H1 (cell line): ENCODE measurements at regions not wholly inside any gene's neighbourhood (a gene's known extent, or its start where the extent isn't known, plus 50 kb on each side); places are given as distances from the start of the nearest gene placed in this dataset.

Source experiments
- CTCF ChIA-PET: fragments of 300-600 bp; sonication (Branson Sonifier 250); formaldehyde crosslinking; loops from one replicate; lab custom pipeline; 2021; ENCODE audit not compliant: partially characterized antibody; lab: Charles Lee
- POLR2A ChIA-PET: fragments of 300-600 bp; sonication (Branson Sonifier 250); formaldehyde crosslinking; loops from one replicate; lab custom pipeline; 2021; ENCODE audit warnings: inconsistent platforms; ENCODE audit not compliant: partially characterized antibody; lab: Charles Lee
- DNase-seq, 2 experiments: peaks; one replicate each; pipeline versions ENCODE4 v3.0.0 to v3.0.0-alpha.2; 2010 to 2022; ENCODE audit warnings: low spot score in 2 of 2, low read depth in 1 of 2, mixed read lengths in 1 of 2
- FAIRE-seq: peaks from 2 replicates; lab custom pipeline; 2011; peaks lifted over from hg19 to GRCh38; lab: Jason Lieb, UNC
- H2AFZ ChIP-seq: 2 replicates; pipeline ENCODE4 v1.8.1; 2012; ENCODE audit warnings: low read length, inconsistent platforms
- H2AK5ac ChIP-seq: 2 replicates; pipeline ENCODE4 v1.6.1; 2013; ENCODE audit warnings: low read depth, low read length
- H2BK120ac ChIP-seq: replicated peaks from 2 replicates; pipeline ENCODE3; 2013; ENCODE audit warnings: low read depth, low read length, inconsistent platforms
- H2BK12ac ChIP-seq: 2 replicates; pipeline ENCODE4 v1.6.1; 2013; ENCODE audit warnings: low read depth, low read length
- H2BK15ac ChIP-seq: 2 replicates; pipeline ENCODE4 v1.6.1; 2013; ENCODE audit warnings: low read length
- H2BK20ac ChIP-seq: 2 replicates; pipeline ENCODE4 v1.6.1; 2013; ENCODE audit warnings: low read length
- H2BK5ac ChIP-seq: 2 replicates; pipeline ENCODE4 v1.6.1; 2013; ENCODE audit warnings: low read depth, low read length
- H3K14ac ChIP-seq: 2 replicates; pipeline ENCODE4 v1.6.1; 2013; ENCODE audit warnings: inconsistent platforms; ENCODE audit not compliant: insufficient read length
- H3K18ac ChIP-seq: 2 replicates; pipeline ENCODE4 v1.6.1; 2013; ENCODE audit warnings: low read length; ENCODE audit errors: extremely low read depth
- H3K23ac ChIP-seq: 2 replicates; pipeline ENCODE4 v1.6.1; 2013; ENCODE audit warnings: inconsistent platforms; ENCODE audit not compliant: insufficient read length
- H3K23me2 ChIP-seq: 2 replicates; pipeline ENCODE4 v1.6.1; 2013; ENCODE audit warnings: low read depth, low read length
- H3K27ac ChIP-seq: 2 replicates; pipeline ENCODE4 v1.6.1; 2011; ENCODE audit warnings: low read depth, low read length, inconsistent platforms
- H3K27me3 ChIP-seq, 4 experiments: replicated peaks in 1 of 4; 1 replicate in 1 of 4; 2 replicates in 3 of 4; pipeline versions ENCODE4 v1.6.1 to v1.8.1; 2011 to 2013; ENCODE audit warnings: low read length in 3 of 4, mild to moderate bottlenecking in 3 of 4, inconsistent platforms in 2 of 4, mixed read lengths in 2 of 4, moderate library complexity in 1 of 4; ENCODE audit not compliant: control insufficient read depth in 3 of 4, insufficient read depth in 3 of 4; ENCODE audit errors: extremely low read depth in 1 of 4
- H3K36me3 ChIP-seq, 4 experiments: 2 replicates each; pipeline versions ENCODE4 v1.6.1 to v1.8.1; 2011 to 2013; ENCODE audit warnings: mild to moderate bottlenecking in 4 of 4, low read length in 3 of 4, moderate library complexity in 2 of 4, control low read depth in 1 of 4, inconsistent platforms in 1 of 4; ENCODE audit not compliant: insufficient read depth in 4 of 4, control insufficient read depth in 2 of 4
- H3K4ac ChIP-seq: replicated peaks from 2 replicates; pipeline ENCODE3; 2013; ENCODE audit warnings: low read length, low read depth, mixed read lengths, inconsistent platforms; ENCODE audit not compliant: insufficient read length
- H3K4me1 ChIP-seq, 4 experiments: replicated peaks in 1 of 4; 1 replicate in 1 of 4; 2 replicates in 3 of 4; pipeline versions ENCODE4 v1.6.1 to v1.8.1; 2011 to 2013; ENCODE audit warnings: low read length in 3 of 4, inconsistent platforms in 2 of 4, mixed read lengths in 1 of 4; ENCODE audit not compliant: insufficient read depth in 4 of 4, control insufficient read depth in 3 of 4
- H3K4me2 ChIP-seq, 2 experiments: 2 replicates each; pipeline versions ENCODE4 v1.6.1 to v1.8.1; 2011 to 2013; ENCODE audit warnings: low read depth in 2 of 2, low read length in 2 of 2, control low read depth in 1 of 2, inconsistent platforms in 1 of 2, mild to moderate bottlenecking in 1 of 2; ENCODE audit not compliant: insufficient read depth in 1 of 2
- H3K4me3 ChIP-seq, 4 experiments: fragments of 200-600, 300-600 bp in 1 of 4; sonication (generic), shearing (Covaris generic), sonication (Bioruptor Twin) in 1 of 4; 2 replicates each; pipeline versions ENCODE4 v1.5.1 to v1.8.1; 2011 to 2016; ENCODE audit warnings: low read length in 4 of 4, low read depth in 3 of 4, control low read depth in 2 of 4, inconsistent platforms in 2 of 4, mild to moderate bottlenecking in 2 of 4, mixed read lengths in 1 of 4, moderate library complexity in 1 of 4; ENCODE audit not compliant: insufficient read depth in 2 of 4; ENCODE audit errors: extremely low read depth in 1 of 4
- H3K56ac ChIP-seq: replicated peaks from 2 replicates; pipeline ENCODE3; 2013; ENCODE audit warnings: low read depth, mild to moderate bottlenecking, mixed read lengths, low read length, inconsistent platforms; ENCODE audit not compliant: insufficient read length
- H3K79me1 ChIP-seq: 2 replicates; pipeline ENCODE4 v1.6.1; 2013; ENCODE audit warnings: low read depth, low read length, control low read depth
- H3K79me2 ChIP-seq, 2 experiments: 2 replicates each; pipeline versions ENCODE4 v1.6.1 to v1.8.1; 2012 to 2013; ENCODE audit warnings: low read length in 2 of 2, mild to moderate bottlenecking in 2 of 2, inconsistent platforms in 1 of 2; ENCODE audit not compliant: insufficient read depth in 2 of 2, control insufficient read depth in 1 of 2
- H3K9ac ChIP-seq, 4 experiments: replicated peaks in 1 of 4; 1 replicate in 1 of 4; 2 replicates in 3 of 4; pipeline versions ENCODE4 v1.6.1 to v1.8.1; 2011 to 2013; ENCODE audit warnings: low read depth in 3 of 4, low read length in 3 of 4, control low read depth in 2 of 4, mild to moderate bottlenecking in 2 of 4, moderate library complexity in 2 of 4, inconsistent platforms in 1 of 4; ENCODE audit errors: extremely low read depth in 1 of 4
- H3K9me3 ChIP-seq, 2 experiments: 2 replicates each; pipeline versions ENCODE4 v1.6.1 to v1.8.1; 2012 to 2013; ENCODE audit warnings: mild to moderate bottlenecking in 2 of 2, moderate library complexity in 2 of 2, control low read depth in 1 of 2, inconsistent platforms in 1 of 2, low read depth in 1 of 2, low read length in 1 of 2, mixed read lengths in 1 of 2; ENCODE audit not compliant: insufficient read depth in 2 of 2
- H4K20me1 ChIP-seq, 2 experiments: replicated peaks in 1 of 2; 2 replicates each; pipeline versions ENCODE3 to v1.8.1; 2011 to 2013; ENCODE audit warnings: inconsistent platforms in 2 of 2, low read length in 2 of 2, mild to moderate bottlenecking in 1 of 2; ENCODE audit not compliant: insufficient read depth in 2 of 2, control insufficient read depth in 1 of 2
- H4K5ac ChIP-seq: 2 replicates; pipeline ENCODE4 v1.6.1; 2013; ENCODE audit warnings: low read length, low read depth, mixed read lengths, inconsistent platforms; ENCODE audit not compliant: insufficient read length
- H4K8ac ChIP-seq: 2 replicates; pipeline ENCODE4 v1.8.0; 2013; ENCODE audit warnings: mild to moderate bottlenecking, moderate library complexity, low read length, inconsistent platforms; ENCODE audit not compliant: insufficient read depth; ENCODE audit errors: extremely low read depth
- H4K91ac ChIP-seq: replicated peaks from 2 replicates; pipeline ENCODE3; 2013; ENCODE audit warnings: low read length, mixed read lengths, inconsistent platforms; ENCODE audit not compliant: insufficient read length
- BACH1 ChIP-seq: IDR thresholded peaks from 2 replicates; pipeline ENCODE4 v1.6.1; 2012; ENCODE audit warnings: low read length, improper control_type of control experiment
- GTF2F1 ChIP-seq: IDR thresholded peaks from 2 replicates; pipeline ENCODE4 v1.6.1; 2012; ENCODE audit warnings: low read depth, low read length, improper control_type of control experiment, borderline replicate concordance
- JUN ChIP-seq: IDR thresholded peaks from 2 replicates; pipeline ENCODE4 v1.6.1; 2011; ENCODE audit warnings: low read depth, mild to moderate bottlenecking, improper control_type of control experiment, low read length
- PHF8 ChIP-seq: fragments of 200-600 bp; sonication (generic); conservative IDR thresholded peaks from 2 replicates; pipeline ENCODE4 v1.7.1; 2012; ENCODE audit warnings: low read depth, mild to moderate bottlenecking, inconsistent platforms, low read length, moderate library complexity
- SP2 ChIP-seq: IDR thresholded peaks from 2 replicates; pipeline ENCODE4 v1.6.1; 2012; ENCODE audit warnings: mild to moderate bottlenecking, low read length, inconsistent platforms
- TAF7 ChIP-seq: optimal IDR thresholded peaks from 2 replicates; pipeline ENCODE3; 2011; ENCODE audit warnings: low read depth, mild to moderate bottlenecking, inconsistent platforms, low read length, moderate library complexity, borderline replicate concordance
- WGBS, 2 experiments: shearing (Covaris generic) in 1 of 2; methylation state at CpG; one replicate each; pipeline versions ENCODE4 v1.1.6 to v1.1.7; 2013 to 2015; ENCODE audit warnings: low lambda C conversion rate in 2 of 2, mixed read lengths in 2 of 2, inconsistent platforms in 1 of 2, low coverage in 1 of 2, missing lambda C conversion rate in 1 of 2; ENCODE audit not compliant: insufficient replicate concordance in 2 of 2, insufficient coverage in 1 of 2, insufficient read length in 1 of 2; ENCODE audit errors: extremely low coverage in 1 of 2, missing lambda C conversion rate in 1 of 2; 5-methylcytosine and 5-hydroxymethylcytosine counted together

DNA sequence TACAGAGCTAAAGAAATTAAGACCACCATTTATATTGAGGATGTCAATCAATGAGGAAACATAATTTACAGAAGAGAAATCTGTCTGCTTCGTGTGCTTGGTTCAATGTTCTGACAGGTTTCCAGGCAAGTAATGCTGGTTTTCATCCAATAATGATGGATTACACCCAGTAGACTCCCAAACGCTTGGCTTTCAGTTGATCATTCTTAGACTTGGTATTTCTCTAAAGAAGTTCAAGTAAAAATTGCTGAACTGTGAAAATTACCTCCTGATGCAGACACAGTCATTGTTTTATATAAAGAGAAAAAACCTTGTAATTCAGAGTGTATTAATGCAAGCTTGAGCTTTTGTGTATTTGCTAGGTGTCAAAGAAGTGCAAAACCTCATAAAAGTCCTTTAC is 85.0 kb downstream of the VCX3A start:
- Histone ChIP-seq H2BK15ac (no peak overlapping the region), H3K79me1 (no peaks in the 10 kb centered on the region), H3K23me2 (no peaks in the 10 kb centered on the region), H3K4me1 (no peaks in the 10 kb centered on the region), H4K20me1 (no peaks in the 10 kb centered on the region), H3K79me2 (no peaks in the 10 kb centered on the region), H2BK120ac (no peak overlapping the region), H4K91ac (no peak overlapping the region), H3K4me2 (no peak overlapping the region), H3K9ac (no peak overlapping the region), H3K4me3 (no peak overlapping the region), H3K23ac (no peak overlapping the region), H3K36me3 (no peaks in the 10 kb centered on the region), H3K27ac (no peak overlapping the region), H2AFZ (no peak overlapping the region), H4K5ac (no peak overlapping the region), H3K14ac (no peak overlapping the region), H3K9me3 (no peaks in the 10 kb centered on the region), H2BK20ac (no peak overlapping the region), H3K4ac (no peak overlapping the region), H2AK5ac (no peak overlapping the region), H3K18ac (no peak overlapping the region), H3K27me3 (no peaks in the 10 kb centered on the region), H4K8ac (no peak overlapping the region), H2BK5ac (no peak overlapping the region), H2BK12ac (no peak overlapping the region), H3K56ac (no peak overlapping the region)
- ChIA-PET POLR2A (no interaction called here), CTCF (no interaction called here)
- FAIRE-seq = no peak
- 78% methylated on average over 2 of the region's 2 CpGs; no CpG with 5 or more reads in 1 of the 2 experiments for WGBS, 2 experiments
- DNase-seq = no peak
- TF ChIP-seq TAF7 = no peak
- TF ChIP-seq BACH1 = no peak
- TF ChIP-seq JUN = no peak
- TF ChIP-seq GTF2F1 = no peak
- no peak for TF ChIP-seq SP2
- TF ChIP-seq PHF8 = no peak
